Brain microvascular endothelial cell (primary cell): ENCODE measurements at regions not wholly inside any gene's neighbourhood (a gene's known extent, or its start where the extent isn't known, plus 50 kb on each side); places are given as distances from the start of the nearest gene placed in this dataset.
"Not testable (repeated sequence)": the region's sequence is repeated elsewhere in the genome, so short reads cannot be mapped to it uniquely, and the experiment has no call there.

Experiments used
- DNase-seq: peaks from one replicate; pipeline ENCODE4 v3.0.0-alpha.2; 2020
- H3K27ac ChIP-seq: fragments of 250-450 bp; sonication (Bioruptor Pico); 2 replicates; pipeline ENCODE4 v1.5.1; 2020; ENCODE audit warnings: mild to moderate bottlenecking, moderate library complexity
- H3K27me3 ChIP-seq: fragments of 250-450 bp; sonication (Bioruptor Pico); replicated peaks from 2 replicates; pipeline ENCODE4 v1.5.1; 2020; ENCODE audit warnings: mild to moderate bottlenecking
- H3K36me3 ChIP-seq: fragments of 250-450 bp; sonication (Bioruptor Pico); replicated peaks from 2 replicates; pipeline ENCODE4 v1.5.1; 2020; ENCODE audit warnings: mild to moderate bottlenecking
- H3K4me3 ChIP-seq: 2 replicates; pipeline ENCODE4 v1.5.1; 2011; ENCODE audit warnings: low read depth, mild to moderate bottlenecking, control low read depth, low read length, moderate library complexity
- CTCF ChIP-seq: IDR thresholded peaks from 2 replicates; pipeline ENCODE4 v1.5.1; 2011; ENCODE audit warnings: low read depth, mild to moderate bottlenecking, moderate library complexity, low read length, control low read depth, inconsistent platforms; ENCODE audit errors: missing control alignments
- in situ Hi-C: cut with HindIII; loops from 2 replicates; pipeline ENCODE4 v1.10.0; 2017; ENCODE audit warnings: low sequenced_read_pairs, low pct_ligation_motif_present

GRCh38 chr11:112537846-112538330 lies 277.2 kb upstream of the PLET1 start:
- in situ Hi-C loops = no loop called here
- no peak for DNase-seq
- no peaks in the 10 kb centered on the region for H3K27me3 ChIP-seq
- H3K4me3 ChIP-seq = no peak overlapping the region
- H3K27ac ChIP-seq = no peak overlapping the region
- no peaks in the 10 kb centered on the region for H3K36me3 ChIP-seq
- TF ChIP-seq CTCF = no peak

GRCh38 chr11:112538534-112539280 lies 278.0 kb upstream of the PLET1 start:
- no peak for TF ChIP-seq CTCF
- no peak overlapping the region for H3K4me3 ChIP-seq
- no peaks in the 10 kb centered on the region for H3K36me3 ChIP-seq
- H3K27me3 ChIP-seq = no peaks in the 10 kb centered on the region
- in situ Hi-C loops = no loop called here
- no peak overlapping the region for H3K27ac ChIP-seq
- no peak for DNase-seq

- in situ Hi-C loops, DNase-seq, H3K4me3 ChIP-seq, H3K36me3 ChIP-seq, H3K27me3 ChIP-seq, H3K27ac ChIP-seq: not testable (repeated sequence)
These were observed 278.6 kb upstream of the PLET1 start for GRCh38 chr11:112539281-112539555.

- TF ChIP-seq CTCF = no peak
- no peak overlapping the region for H3K27ac ChIP-seq
- no peaks in the 10 kb centered on the region for H3K27me3 ChIP-seq
- H3K36me3 ChIP-seq = no peaks in the 10 kb centered on the region
- H3K4me3 ChIP-seq = no peak overlapping the region
- in situ Hi-C loops = no loop called here
- no peak for DNase-seq
These were observed 279.1 kb upstream of the PLET1 start for GRCh38 chr11:112539741-112540140.

GRCh38 chr11:112540261-112540660 lies 279.6 kb upstream of the PLET1 start:
- in situ Hi-C loops = no loop called here
- H3K27me3 ChIP-seq = no peaks in the 10 kb centered on the region
- TF ChIP-seq CTCF = no peak

GRCh38 chr11:112541140-112542046 lies 280.7 kb upstream of the PLET1 start:
- Histone ChIP-seq H3K36me3 (no peaks in the 10 kb centered on the region), H3K4me3 (no peak overlapping the region), H3K27me3 (no peaks in the 10 kb centered on the region), H3K27ac (no peak overlapping the region)
- no peak for DNase-seq
- TF ChIP-seq CTCF = no peak
- in situ Hi-C loops = no loop called here

More at GRCh38 chr11:112540261-112540660, 279.6 kb upstream of the PLET1 start:
- DNase-seq = no peak
- Histone ChIP-seq H3K27ac (no peak overlapping the region), H3K36me3 (no peaks in the 10 kb centered on the region), H3K4me3 (no peak overlapping the region)
